ENCODE measurements at regions not wholly inside any gene's neighbourhood (a gene's known extent, or its start where the extent isn't known, plus 50 kb on each side); places are given as distances from the start of the nearest gene placed in this dataset.

GRCh38 chr2:133651861-133652260 is 83.6 kb upstream of the NCKAP5 start:
- no peak overlapping the region for H3K4me3 Mint-ChIP-seq
- peaks cover 1% of the 10 kb centered on the region for H3K9me3 Mint-ChIP-seq
- H3K27ac Mint-ChIP-seq: no peak overlapping the region
- no peak for DNase-seq
- no peaks in the 10 kb centered on the region for H3K4me1 Mint-ChIP-seq (ENCODE audit: low read depth)
- intact Hi-C loops (cut with micrococcal nuclease): no loop called here
- no peaks in the 10 kb centered on the region for H3K27me3 Mint-ChIP-seq (ENCODE audit: low read depth)
- H3K36me3 Mint-ChIP-seq (ENCODE audit: low read depth): no peaks in the 10 kb centered on the region
- CTCF ChIA-PET: no interaction called here

- H3K4me3 Mint-ChIP-seq: no peak overlapping the region
- CTCF ChIA-PET: no interaction called here
- H3K4me1 Mint-ChIP-seq (ENCODE audit: low read depth): no peaks in the 10 kb centered on the region
- no peak for DNase-seq
- H3K36me3 Mint-ChIP-seq (ENCODE audit: low read depth): no peaks in the 10 kb centered on the region
- peaks cover 1% of the 10 kb centered on the region for H3K9me3 Mint-ChIP-seq
- H3K27me3 Mint-ChIP-seq (ENCODE audit: low read depth): no peaks in the 10 kb centered on the region
- intact Hi-C loops (cut with micrococcal nuclease): no loop called here
- no peak overlapping the region for H3K27ac Mint-ChIP-seq
Observed at GRCh38 chr2:133652398-133652797, 84.1 kb upstream of the NCKAP5 start.

- Mint-ChIP-seq H3K36me3 (ENCODE audit: low read depth) (no peaks in the 10 kb centered on the region), H3K27me3 (ENCODE audit: low read depth) (no peaks in the 10 kb centered on the region), H3K27ac (no peak overlapping the region), H3K4me1 (ENCODE audit: low read depth) (no peaks in the 10 kb centered on the region), H3K9me3 (peaks cover 1% of the 10 kb centered on the region), H3K4me3 (no peak overlapping the region)
- CTCF ChIA-PET: no interaction called here
- no peak for DNase-seq
- intact Hi-C loops (cut with micrococcal nuclease): no loop called here
Observed at GRCh38 chr2:133653056-133653455, 84.8 kb upstream of the NCKAP5 start.

- no peaks in the 10 kb centered on the region for H3K27me3 Mint-ChIP-seq (ENCODE audit: low read depth)
- H3K9me3 Mint-ChIP-seq: peaks cover 1% of the 10 kb centered on the region
- no peak overlapping the region for H3K4me3 Mint-ChIP-seq
- intact Hi-C loops (cut with micrococcal nuclease): no loop called here
- H3K4me1 Mint-ChIP-seq (ENCODE audit: low read depth): no peaks in the 10 kb centered on the region
- no peak for DNase-seq
- H3K36me3 Mint-ChIP-seq (ENCODE audit: low read depth): no peaks in the 10 kb centered on the region
- H3K27ac Mint-ChIP-seq: no peak overlapping the region
- CTCF ChIA-PET: no interaction called here
Observed at GRCh38 chr2:133654949-133655348, 86.7 kb upstream of the NCKAP5 start.

- H3K4me1 Mint-ChIP-seq (ENCODE audit: low read depth): no peaks in the 10 kb centered on the region
- H3K27me3 Mint-ChIP-seq (ENCODE audit: low read depth): no peaks in the 10 kb centered on the region
- H3K27ac Mint-ChIP-seq: no peak overlapping the region
- H3K4me3 Mint-ChIP-seq: no peak overlapping the region
- intact Hi-C loops (cut with micrococcal nuclease): no loop called here
- peaks cover 1% of the 10 kb centered on the region for H3K9me3 Mint-ChIP-seq
- H3K36me3 Mint-ChIP-seq (ENCODE audit: low read depth): no peaks in the 10 kb centered on the region
- CTCF ChIA-PET: no interaction called here
- no peak for DNase-seq
Observed at GRCh38 chr2:133655610-133656009, 87.3 kb upstream of the NCKAP5 start.

- no peaks in the 10 kb centered on the region for H3K36me3 Mint-ChIP-seq (ENCODE audit: low read depth)
- DNase-seq: no peak
- CTCF ChIA-PET: no interaction called here
- no peak overlapping the region for H3K4me3 Mint-ChIP-seq
- no peaks in the 10 kb centered on the region for H3K4me1 Mint-ChIP-seq (ENCODE audit: low read depth)
- intact Hi-C loops (cut with micrococcal nuclease): no loop called here
- H3K27me3 Mint-ChIP-seq (ENCODE audit: low read depth): peaks cover 2% of the 10 kb centered on the region
- peaks cover 1% of the 10 kb centered on the region for H3K9me3 Mint-ChIP-seq
- H3K27ac Mint-ChIP-seq: no peak overlapping the region
Observed at GRCh38 chr2:133657591-133657990, 89.3 kb upstream of the NCKAP5 start.

GRCh38 chr2:133658020-133658903 is 90.0 kb upstream of the NCKAP5 start:
- no peak for DNase-seq
- H3K4me3 Mint-ChIP-seq: no peak overlapping the region
- peaks cover 2% of the 10 kb centered on the region for H3K27me3 Mint-ChIP-seq (ENCODE audit: low read depth)
- no peaks in the 10 kb centered on the region for H3K4me1 Mint-ChIP-seq (ENCODE audit: low read depth)
- intact Hi-C loops (cut with micrococcal nuclease): no loop called here
- CTCF ChIA-PET: no interaction called here
- no peaks in the 10 kb centered on the region for H3K36me3 Mint-ChIP-seq (ENCODE audit: low read depth)
- H3K27ac Mint-ChIP-seq: no peak overlapping the region
- H3K9me3 Mint-ChIP-seq: peaks cover 1% of the 10 kb centered on the region

- CTCF ChIA-PET: no interaction called here
- H3K27me3 Mint-ChIP-seq (ENCODE audit: low read depth): peaks cover 2% of the 10 kb centered on the region
- no peaks in the 10 kb centered on the region for H3K36me3 Mint-ChIP-seq (ENCODE audit: low read depth)
- no peaks in the 10 kb centered on the region for H3K4me1 Mint-ChIP-seq (ENCODE audit: low read depth)
- intact Hi-C loops (cut with micrococcal nuclease): no loop called here
- H3K4me3 Mint-ChIP-seq: no peak overlapping the region
- no peak for DNase-seq
- H3K9me3 Mint-ChIP-seq: no peaks in the 10 kb centered on the region
- no peak overlapping the region for H3K27ac Mint-ChIP-seq
Observed at GRCh38 chr2:133660510-133660909, 92.2 kb upstream of the NCKAP5 start.

- no peaks in the 10 kb centered on the region for H3K9me3 Mint-ChIP-seq
- intact Hi-C loops (cut with micrococcal nuclease): no loop called here
- DNase-seq: no peak
- H3K27ac Mint-ChIP-seq: no peak overlapping the region
- CTCF ChIA-PET: no interaction called here
- no peak overlapping the region for H3K4me3 Mint-ChIP-seq
- no peaks in the 10 kb centered on the region for H3K36me3 Mint-ChIP-seq (ENCODE audit: low read depth)
- H3K27me3 Mint-ChIP-seq (ENCODE audit: low read depth): peaks cover 2% of the 10 kb centered on the region
- H3K4me1 Mint-ChIP-seq (ENCODE audit: low read depth): no peaks in the 10 kb centered on the region
Observed at GRCh38 chr2:133661392-133661791, 93.1 kb upstream of the NCKAP5 start.

GRCh38 chr2:133666621-133667020 is 98.4 kb upstream of the NCKAP5 start:
- H3K36me3 Mint-ChIP-seq (ENCODE audit: low read depth): no peaks in the 10 kb centered on the region
- H3K27me3 Mint-ChIP-seq (ENCODE audit: low read depth): no peaks in the 10 kb centered on the region
- no peak overlapping the region for H3K27ac Mint-ChIP-seq
- H3K4me3 Mint-ChIP-seq: no peak overlapping the region
- CTCF ChIA-PET: no interaction called here
- DNase-seq: no peak
- intact Hi-C loops (cut with micrococcal nuclease): no loop called here
- H3K4me1 Mint-ChIP-seq (ENCODE audit: low read depth): no peaks in the 10 kb centered on the region
- H3K9me3 Mint-ChIP-seq: peaks cover 4% of the 10 kb centered on the region

- no peak overlapping the region for H3K27ac Mint-ChIP-seq
- CTCF ChIA-PET: no interaction called here
- peaks cover 4% of the 10 kb centered on the region for H3K9me3 Mint-ChIP-seq
- no peaks in the 10 kb centered on the region for H3K4me1 Mint-ChIP-seq (ENCODE audit: low read depth)
- DNase-seq: no peak
- H3K4me3 Mint-ChIP-seq: no peak overlapping the region
- intact Hi-C loops (cut with micrococcal nuclease): no loop called here
- no peaks in the 10 kb centered on the region for H3K36me3 Mint-ChIP-seq (ENCODE audit: low read depth)
- H3K27me3 Mint-ChIP-seq (ENCODE audit: low read depth): no peaks in the 10 kb centered on the region
Observed at GRCh38 chr2:133667085-133667484, 98.8 kb upstream of the NCKAP5 start.

- H3K36me3 Mint-ChIP-seq (ENCODE audit: low read depth): no peaks in the 10 kb centered on the region
- H3K4me1 Mint-ChIP-seq (ENCODE audit: low read depth): no peaks in the 10 kb centered on the region
- no peak overlapping the region for H3K4me3 Mint-ChIP-seq
- intact Hi-C loops (cut with micrococcal nuclease): no loop called here
- DNase-seq: no peak
- H3K27me3 Mint-ChIP-seq (ENCODE audit: low read depth): no peaks in the 10 kb centered on the region
- peaks cover 4% of the 10 kb centered on the region for H3K9me3 Mint-ChIP-seq
- no peak overlapping the region for H3K27ac Mint-ChIP-seq
- CTCF ChIA-PET: no interaction called here
Observed at GRCh38 chr2:133667968-133668367, 99.7 kb upstream of the NCKAP5 start.

- DNase-seq: no peak
- no peaks in the 10 kb centered on the region for H3K27me3 Mint-ChIP-seq (ENCODE audit: low read depth)
- CTCF ChIA-PET: no interaction called here
- H3K4me3 Mint-ChIP-seq: no peak overlapping the region
- no peaks in the 10 kb centered on the region for H3K36me3 Mint-ChIP-seq (ENCODE audit: low read depth)
- H3K9me3 Mint-ChIP-seq: peaks cover 4% of the 10 kb centered on the region
- no peak overlapping the region for H3K27ac Mint-ChIP-seq
- H3K4me1 Mint-ChIP-seq (ENCODE audit: low read depth): no peaks in the 10 kb centered on the region
- intact Hi-C loops (cut with micrococcal nuclease): no loop called here
Observed at GRCh38 chr2:133668547-133668946, 100.3 kb upstream of the NCKAP5 start.

Measured in activated naive CD4-positive, alpha-beta T cell treated with anti-CD3 and anti-CD28 coated beads for 36 hours (primary cell).